ENCODE measurements at regions not wholly inside any gene's neighbourhood (a gene's known extent, or its start where the extent isn't known, plus 50 kb on each side); places are given as distances from the start of the nearest gene placed in this dataset.
A peak's percentile ranks its signal among the peaks of the same experiment; 100 is the strongest.
"Not testable (repeated sequence)": the region's sequence is repeated elsewhere in the genome, so short reads cannot be mapped to it uniquely, and the experiment has no call there.

DNA sequence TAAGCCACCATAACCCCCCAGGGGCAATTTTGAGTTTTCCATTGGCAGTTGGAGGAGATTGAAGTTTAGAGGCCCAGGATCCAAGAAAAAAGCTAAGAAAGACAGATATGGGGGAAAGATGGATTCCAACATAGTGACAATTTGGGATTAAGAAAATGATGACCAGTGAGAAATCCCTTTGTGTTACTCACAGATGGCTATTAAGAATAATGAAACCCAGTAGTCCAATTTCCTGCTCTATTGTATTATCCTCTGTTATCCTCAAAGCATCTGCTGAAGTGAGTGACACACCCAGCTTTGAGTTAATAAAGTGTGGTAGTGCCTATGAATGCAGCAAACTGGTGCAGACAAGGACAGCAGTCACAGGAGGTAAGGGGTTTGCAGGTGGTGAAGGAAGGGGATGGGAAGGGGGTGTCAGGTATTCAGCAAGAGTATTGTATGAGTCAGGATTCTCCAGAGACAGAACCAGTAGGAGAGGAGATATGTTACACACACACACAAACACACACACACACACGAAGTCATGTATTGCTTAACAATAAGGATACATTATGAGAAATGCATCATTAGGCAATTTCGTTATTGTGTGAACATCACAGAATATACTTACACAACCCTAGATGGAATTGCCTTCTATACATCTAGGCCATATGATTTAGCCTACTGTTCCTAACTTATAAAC lies 112.4 kb upstream of the VANGL1 start:
- H3K27ac ChIP-seq (ENCODE audit: low read depth in 1 of 3, low read length in 2 of 3), result no peak overlapping the region
- no peak overlapping the region for H3K4me3 ChIP-seq (ENCODE audit: low read depth in 1 of 3, low read length in 3 of 3)
- no peaks in the 10 kb centered on the region for H3K36me3 ChIP-seq (ENCODE audit: control insufficient read depth in 3 of 3, insufficient read depth in 2 of 3, low read depth in 1 of 3, low read length in 3 of 3)
- no peak for DNase-seq
- H3K4me1 ChIP-seq (ENCODE audit: control insufficient read depth in 3 of 3, insufficient read depth in 2 of 3, low read depth in 1 of 3, low read length in 2 of 3), result peaks cover 0 to 9% (median 0%) of the 10 kb centered on the region in 3 donors
- FAIRE-seq, result no peak
- 76 to 95% (median 93%) methylated on average over 2 of the region's 2 CpGs for WGBS, 3 donors
- peaks cover 0 to 1% of the 10 kb centered on the region in 2 donors for H3K9me3 ChIP-seq (ENCODE audit: control insufficient read depth in 2 of 2, insufficient read depth in 1 of 2, low read depth in 1 of 2, low read length in 1 of 2)
- no peaks in the 10 kb centered on the region for H3K27me3 ChIP-seq (ENCODE audit: control insufficient read depth in 3 of 3, insufficient read depth in 3 of 3, low read length in 3 of 3)

DNA sequence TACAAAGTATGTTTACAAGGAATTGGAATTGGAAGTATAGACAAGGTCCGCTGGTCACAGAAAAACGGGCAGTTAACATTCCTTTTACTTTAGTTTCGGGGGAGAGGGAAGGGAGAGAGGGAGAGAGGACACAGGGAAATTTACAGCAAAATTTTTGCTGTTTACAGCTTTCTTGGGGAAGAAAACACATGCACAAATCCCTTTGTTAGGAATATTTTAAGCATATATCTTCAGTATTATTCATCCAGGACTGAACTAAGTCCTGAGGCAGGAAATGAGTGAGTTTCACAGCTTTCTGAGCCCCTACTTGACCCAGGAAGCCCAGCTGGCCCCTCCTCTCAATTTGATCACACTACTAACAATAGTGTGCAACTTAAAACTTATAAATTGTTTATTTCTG lies 113.4 kb upstream of the VANGL1 start:
- H3K27ac ChIP-seq (ENCODE audit: low read depth in 1 of 3, low read length in 2 of 3); H3K36me3 ChIP-seq (ENCODE audit: control insufficient read depth in 3 of 3, insufficient read depth in 2 of 3, low read depth in 1 of 3, low read length in 3 of 3); H3K9me3 ChIP-seq (ENCODE audit: control insufficient read depth in 2 of 2, insufficient read depth in 1 of 2, low read depth in 1 of 2, low read length in 1 of 2); H3K27me3 ChIP-seq (ENCODE audit: control insufficient read depth in 3 of 3, insufficient read depth in 3 of 3, low read length in 3 of 3); H3K4me3 ChIP-seq (ENCODE audit: low read depth in 1 of 3, low read length in 3 of 3); H3K4me1 ChIP-seq (ENCODE audit: control insufficient read depth in 3 of 3, insufficient read depth in 2 of 3, low read depth in 1 of 3, low read length in 2 of 3); FAIRE-seq; DNase-seq: not testable (repeated sequence)
- 67 to 70% (median 70%) methylated on average over 3 of the region's 3 CpGs for WGBS, 3 donors

DNA sequence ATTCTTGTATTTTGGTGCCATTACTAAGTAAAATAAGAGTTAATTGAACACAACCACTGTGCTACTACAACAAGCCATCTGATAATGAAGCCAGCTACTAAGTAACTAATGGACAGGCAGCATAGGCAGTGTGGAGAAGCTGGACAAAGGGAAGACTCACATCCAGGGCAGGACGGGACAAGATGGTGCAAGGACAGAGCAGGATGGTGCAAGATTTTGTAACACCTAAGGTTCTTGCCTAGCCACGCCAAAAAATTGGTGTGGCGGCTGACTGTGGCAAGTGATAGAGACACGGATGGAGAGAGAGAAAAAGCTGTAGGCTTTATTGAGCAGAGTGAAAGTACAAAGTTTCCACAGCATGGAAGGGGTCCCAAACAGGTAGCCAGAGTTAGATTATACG lies 114.0 kb upstream of the VANGL1 start:
- Histone ChIP-seq H3K27me3 (ENCODE audit: control insufficient read depth in 3 of 3, insufficient read depth in 3 of 3, low read length in 3 of 3) (no peaks in the 10 kb centered on the region), H3K36me3 (ENCODE audit: control insufficient read depth in 3 of 3, insufficient read depth in 2 of 3, low read depth in 1 of 3, low read length in 3 of 3) (no peaks in the 10 kb centered on the region), H3K4me1 (ENCODE audit: control insufficient read depth in 3 of 3, insufficient read depth in 2 of 3, low read depth in 1 of 3, low read length in 2 of 3) (peaks cover 0 to 9% (median 0%) of the 10 kb centered on the region in 3 donors), H3K9me3 (ENCODE audit: control insufficient read depth in 2 of 2, insufficient read depth in 1 of 2, low read depth in 1 of 2, low read length in 1 of 2) (no peaks in the 10 kb centered on the region), H3K4me3 (ENCODE audit: low read depth in 1 of 3, low read length in 3 of 3) (no peak overlapping the region), H3K27ac (ENCODE audit: low read depth in 1 of 3, low read length in 2 of 3) (no peak overlapping the region)
- DNase-seq (no peak), FAIRE-seq (no peak)
- 80 to 84% (median 80%) methylated on average over 5 of the region's 5 CpGs for WGBS, 3 donors

DNA sequence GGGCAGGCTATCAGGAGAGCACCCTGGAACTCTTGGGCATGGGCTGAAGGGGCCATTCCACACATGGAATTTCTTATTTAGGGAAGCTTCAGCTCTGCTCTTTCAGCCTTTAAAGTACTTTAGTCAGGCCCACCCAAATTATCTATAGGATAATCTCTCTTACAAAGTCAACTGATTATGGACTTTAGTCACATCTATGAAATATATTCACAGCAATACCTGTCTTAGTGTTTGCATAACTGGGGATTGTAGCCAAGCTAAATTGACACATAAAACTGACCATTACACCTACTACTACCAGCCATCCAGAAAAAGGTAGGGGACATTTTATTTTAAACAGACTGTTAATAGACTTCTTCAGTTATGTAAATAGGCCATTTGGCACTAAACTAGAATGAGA lies 114.9 kb upstream of the VANGL1 start:
- Histone ChIP-seq H3K4me1 (ENCODE audit: control insufficient read depth in 3 of 3, insufficient read depth in 2 of 3, low read depth in 1 of 3, low read length in 2 of 3) (peaks cover 0 to 5% (median 0%) of the 10 kb centered on the region in 3 donors), H3K4me3 (ENCODE audit: low read depth in 1 of 3, low read length in 3 of 3) (no peak overlapping the region), H3K27me3 (ENCODE audit: control insufficient read depth in 3 of 3, insufficient read depth in 3 of 3, low read length in 3 of 3) (no peaks in the 10 kb centered on the region), H3K27ac (ENCODE audit: low read depth in 1 of 3, low read length in 2 of 3) (no peak overlapping the region), H3K36me3 (ENCODE audit: control insufficient read depth in 3 of 3, insufficient read depth in 2 of 3, low read depth in 1 of 3, low read length in 3 of 3) (no peaks in the 10 kb centered on the region), H3K9me3 (ENCODE audit: control insufficient read depth in 2 of 2, insufficient read depth in 1 of 2, low read depth in 1 of 2, low read length in 1 of 2) (no peaks in the 10 kb centered on the region)
- FAIRE-seq (no peak), DNase-seq (peak in 1 of 2 donors; percentile 13)

DNA sequence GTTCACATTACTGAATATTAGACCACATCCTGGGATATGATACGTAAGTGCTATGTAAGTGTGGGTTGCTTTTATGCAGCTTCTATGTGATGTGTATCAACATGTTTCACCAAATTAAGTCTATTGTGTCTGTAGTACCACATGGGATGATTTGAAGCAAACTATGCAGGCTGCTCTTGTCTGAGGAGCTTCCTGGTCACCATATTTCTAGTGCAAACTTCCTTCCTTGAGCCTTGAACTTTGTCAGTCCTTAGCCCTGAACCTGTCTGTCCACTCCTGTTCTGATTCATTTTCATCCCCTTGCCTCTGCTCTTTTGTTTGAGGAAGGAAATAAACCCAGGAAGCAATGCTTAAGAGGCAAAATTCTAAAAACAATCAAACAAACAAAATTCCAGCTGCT lies 117.5 kb upstream of the VANGL1 start:
- DNase-seq (no peak), FAIRE-seq (no peak)
- Histone ChIP-seq H3K9me3 (ENCODE audit: control insufficient read depth in 2 of 2, insufficient read depth in 1 of 2, low read depth in 1 of 2, low read length in 1 of 2) (no peaks in the 10 kb centered on the region), H3K27ac (ENCODE audit: low read depth in 1 of 3, low read length in 2 of 3) (no peak overlapping the region), H3K27me3 (ENCODE audit: control insufficient read depth in 3 of 3, insufficient read depth in 3 of 3, low read length in 3 of 3) (no peaks in the 10 kb centered on the region), H3K4me3 (ENCODE audit: low read depth in 1 of 3, low read length in 3 of 3) (no peak overlapping the region), H3K36me3 (ENCODE audit: control insufficient read depth in 3 of 3, insufficient read depth in 2 of 3, low read depth in 1 of 3, low read length in 3 of 3) (no peaks in the 10 kb centered on the region), H3K4me1 (ENCODE audit: control insufficient read depth in 3 of 3, insufficient read depth in 2 of 3, low read depth in 1 of 3, low read length in 2 of 3) (no peaks in the 10 kb centered on the region)
- WGBS, 3 donors, result 88 to 95% (median 92%) methylated on average over 1 of the region's 1 CpG

DNA sequence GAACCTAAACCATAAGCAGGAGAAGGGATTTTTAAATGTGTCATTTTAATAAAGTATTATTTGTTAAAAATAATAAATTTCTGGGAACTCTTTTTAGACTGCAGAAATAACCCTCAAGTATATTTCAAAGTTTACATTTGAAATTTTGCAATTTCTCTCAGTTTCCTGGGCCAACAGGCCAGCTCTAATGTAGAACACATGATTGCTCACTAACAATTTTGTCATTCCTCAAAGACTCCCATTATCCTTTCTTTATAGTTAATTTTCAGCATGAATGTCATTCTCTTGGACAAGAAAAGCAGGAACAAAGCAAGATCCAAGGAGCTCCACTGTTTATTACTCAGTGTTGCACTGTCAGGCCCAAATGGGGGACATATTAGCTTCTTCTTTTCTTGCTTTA lies 119.4 kb upstream of the VANGL1 start:
- no peaks in the 10 kb centered on the region for H3K9me3 ChIP-seq (ENCODE audit: control insufficient read depth in 2 of 2, insufficient read depth in 1 of 2, low read depth in 1 of 2, low read length in 1 of 2)
- no peaks in the 10 kb centered on the region for H3K4me1 ChIP-seq (ENCODE audit: control insufficient read depth in 3 of 3, insufficient read depth in 2 of 3, low read depth in 1 of 3, low read length in 2 of 3)
- H3K4me3 ChIP-seq (ENCODE audit: low read depth in 1 of 3, low read length in 3 of 3), result no peak overlapping the region
- H3K27ac ChIP-seq (ENCODE audit: low read depth in 1 of 3, low read length in 2 of 3), result no peak overlapping the region
- no peaks in the 10 kb centered on the region for H3K36me3 ChIP-seq (ENCODE audit: control insufficient read depth in 3 of 3, insufficient read depth in 2 of 3, low read depth in 1 of 3, low read length in 3 of 3)
- H3K27me3 ChIP-seq (ENCODE audit: control insufficient read depth in 3 of 3, insufficient read depth in 3 of 3, low read length in 3 of 3), result no peaks in the 10 kb centered on the region
- FAIRE-seq, result no peak
- DNase-seq, result no peak

DNA sequence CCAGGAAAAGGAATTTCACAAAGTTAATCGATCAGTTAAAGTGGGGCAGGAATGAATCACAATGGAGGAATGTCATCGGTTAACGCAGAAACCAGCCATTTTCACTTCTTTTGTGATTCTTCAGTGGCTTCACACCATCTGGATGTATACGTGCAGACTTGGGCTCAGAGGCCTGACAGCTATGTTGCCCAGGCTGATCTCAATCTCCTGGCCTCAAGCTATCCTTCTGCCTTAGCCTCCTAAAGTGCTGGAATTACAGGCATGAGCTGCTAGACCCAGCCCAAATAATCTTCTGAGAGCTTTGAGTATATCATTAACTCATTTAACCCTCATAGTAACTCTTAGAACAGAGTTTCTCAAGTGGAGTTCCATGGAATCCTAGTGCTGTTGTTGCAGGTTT lies 126.5 kb upstream of the VANGL1 start:
- Histone ChIP-seq H3K4me3 (ENCODE audit: low read depth in 1 of 3, low read length in 3 of 3) (no peak overlapping the region), H3K27ac (ENCODE audit: low read depth in 1 of 3, low read length in 2 of 3) (no peak overlapping the region), H3K36me3 (ENCODE audit: control insufficient read depth in 3 of 3, insufficient read depth in 2 of 3, low read depth in 1 of 3, low read length in 3 of 3) (no peaks in the 10 kb centered on the region), H3K9me3 (ENCODE audit: control insufficient read depth in 2 of 2, insufficient read depth in 1 of 2, low read depth in 1 of 2, low read length in 1 of 2) (peaks cover 0 to 7% of the 10 kb centered on the region in 2 donors), H3K4me1 (ENCODE audit: control insufficient read depth in 3 of 3, insufficient read depth in 2 of 3, low read depth in 1 of 3, low read length in 2 of 3) (no peaks in the 10 kb centered on the region), H3K27me3 (ENCODE audit: control insufficient read depth in 3 of 3, insufficient read depth in 3 of 3, low read length in 3 of 3) (no peaks in the 10 kb centered on the region)
- FAIRE-seq (no peak), DNase-seq (no peak)
- WGBS, 3 donors, result 88 to 93% (median 92%) methylated on average over 4 of the region's 4 CpGs

DNA sequence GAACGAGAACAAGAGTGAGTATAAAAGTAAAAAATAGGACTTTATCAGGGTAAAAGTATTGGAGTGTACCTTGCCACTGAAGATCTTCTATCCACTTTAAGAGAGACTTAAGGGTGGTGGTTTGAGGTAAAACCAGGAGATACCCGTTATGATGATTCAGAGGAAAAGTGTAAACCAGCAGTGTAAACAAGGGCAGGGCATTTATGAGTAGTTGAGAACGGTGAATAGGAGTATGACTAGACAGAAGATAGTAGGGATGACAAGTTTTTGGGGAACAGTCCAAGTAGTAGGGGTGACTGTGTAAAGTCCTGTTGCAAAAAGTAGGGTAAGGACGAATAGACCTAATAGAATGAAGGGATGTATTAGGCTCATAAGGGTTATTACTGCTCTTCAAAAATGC lies 131.5 kb upstream of the VANGL1 start:
- DNase-seq; H3K9me3 ChIP-seq (ENCODE audit: control insufficient read depth in 2 of 2, insufficient read depth in 1 of 2, low read depth in 1 of 2, low read length in 1 of 2); H3K36me3 ChIP-seq (ENCODE audit: control insufficient read depth in 3 of 3, insufficient read depth in 2 of 3, low read depth in 1 of 3, low read length in 3 of 3); H3K27me3 ChIP-seq (ENCODE audit: control insufficient read depth in 3 of 3, insufficient read depth in 3 of 3, low read length in 3 of 3); H3K27ac ChIP-seq (ENCODE audit: low read depth in 1 of 3, low read length in 2 of 3); H3K4me1 ChIP-seq (ENCODE audit: control insufficient read depth in 3 of 3, insufficient read depth in 2 of 3, low read depth in 1 of 3, low read length in 2 of 3); H3K4me3 ChIP-seq (ENCODE audit: low read depth in 1 of 3, low read length in 3 of 3); FAIRE-seq: not testable (repeated sequence)
- WGBS, 3 donors, result 50 to 72% (median 62%) methylated on average over 4 of the region's 4 CpGs

DNA sequence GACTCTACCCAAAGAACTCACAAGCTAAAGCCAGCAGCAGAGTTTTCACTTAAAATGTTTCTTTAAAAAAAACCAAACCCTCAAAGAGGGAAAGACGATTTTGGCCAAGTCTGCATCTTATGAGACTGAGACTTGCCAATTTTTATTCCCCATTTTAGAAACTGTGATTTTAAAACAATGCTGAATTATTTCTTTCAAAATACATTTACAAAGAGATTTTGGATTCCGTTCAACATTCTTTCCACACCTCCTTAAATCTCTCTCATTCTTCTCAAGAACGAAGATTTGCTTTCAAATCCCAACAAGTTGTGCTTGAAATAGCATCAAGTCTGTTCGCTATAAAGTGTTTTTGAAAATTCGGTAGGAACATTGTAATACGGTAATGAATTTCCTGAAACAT lies 133.9 kb upstream of the VANGL1 start:
- DNase-seq, result no peak

More for the DNA sequence above, 133.9 kb upstream of the VANGL1 start:
- H3K4me3 ChIP-seq (ENCODE audit: low read depth in 1 of 3, low read length in 3 of 3), result no peak overlapping the region
- no peaks in the 10 kb centered on the region for H3K36me3 ChIP-seq (ENCODE audit: control insufficient read depth in 3 of 3, insufficient read depth in 2 of 3, low read depth in 1 of 3, low read length in 3 of 3)
- peaks cover 0 to 3% (median 2%) of the 10 kb centered on the region in 3 donors for H3K27me3 ChIP-seq (ENCODE audit: control insufficient read depth in 3 of 3, insufficient read depth in 3 of 3, low read length in 3 of 3)
- H3K4me1 ChIP-seq (ENCODE audit: control insufficient read depth in 3 of 3, insufficient read depth in 2 of 3, low read depth in 1 of 3, low read length in 2 of 3), result no peaks in the 10 kb centered on the region
- 64 to 71% (median 70%) methylated on average over 6 of the region's 6 CpGs for WGBS, 3 donors
- peaks cover 0 to 12% of the 10 kb centered on the region in 2 donors for H3K9me3 ChIP-seq (ENCODE audit: control insufficient read depth in 2 of 2, insufficient read depth in 1 of 2, low read depth in 1 of 2, low read length in 1 of 2)
- no peak for FAIRE-seq
- H3K27ac ChIP-seq (ENCODE audit: low read depth in 1 of 3, low read length in 2 of 3), result no peak overlapping the region

Measured in small intestine (tissue), 7 donors.